ENCODE measurements at regions not wholly inside any gene's neighbourhood (a gene's known extent, or its start where the extent isn't known, plus 50 kb on each side); places are given as distances from the start of the nearest gene placed in this dataset.
A peak's percentile ranks its signal among the peaks of the same experiment; 100 is the strongest.

- Histone ChIP-seq H3K27me3 (ENCODE audit: control insufficient read depth in 4 of 4, insufficient read depth in 4 of 4, low read length in 3 of 4) (no peaks in the 10 kb centered on the region), H3K9me3 (ENCODE audit: control insufficient read depth in 4 of 4, low read length in 3 of 4) (no peaks in the 10 kb centered on the region), H3K4me1 (ENCODE audit: control insufficient read depth in 4 of 4, insufficient read depth in 4 of 4, low read length in 3 of 4) (no peaks in the 10 kb centered on the region), H3K36me3 (ENCODE audit: control insufficient read depth in 4 of 4, insufficient read depth in 3 of 4, low read depth in 1 of 4, low read length in 3 of 4) (no peaks in the 10 kb centered on the region), H3K4me3 (ENCODE audit: low read depth in 1 of 3, low read length in 3 of 3) (no peak overlapping the region), H3K27ac (ENCODE audit: low read depth in 1 of 2, low read length in 2 of 2) (no peak overlapping the region), H3K9ac (ENCODE audit: low read depth in 1 of 2, low read length in 2 of 2) (no peak overlapping the region)
- TF ChIP-seq JUND (IDR thresholded peaks at IDR 0.05) (no peak), REST (IDR thresholded peaks at IDR 0.05) (no peak), YY1 (IDR thresholded peaks at IDR 0.05) (no peak), RXRA (IDR thresholded peaks at IDR 0.05) (no peak), EGR1 (IDR thresholded peaks at IDR 0.05; ENCODE audit: low read depth in 2 of 2) (no peak)
- DNase-seq (ENCODE audit: low spot score), result peak; percentile 8
- 85% methylated on average over 5 of the region's 5 CpGs for WGBS
Measured at GRCh38 chr5:6544561-6544935, 88.3 kb downstream of the NSUN2 start.
